Cardiac septum (tissue), 1 donor: ENCODE measurements at regions not wholly inside any gene's neighbourhood (a gene's known extent, or its start where the extent isn't known, plus 50 kb on each side); places are given as distances from the start of the nearest gene placed in this dataset.
A peak's percentile ranks its signal among the peaks of the same experiment; 100 is the strongest.

Experiments used
- DNase-seq: peaks from one replicate; pipeline ENCODE4 v3.0.0-alpha.2; 2020; ENCODE audit warnings: low spot score
- intact Hi-C: fragments of 100-400 bp; cut with DNase I; formaldehyde crosslinking; loops from one replicate; pipeline ENCODE4 v1.14.0; 2022
- donor health status: DM: no; HTN: no; CAD: no.

DNA sequence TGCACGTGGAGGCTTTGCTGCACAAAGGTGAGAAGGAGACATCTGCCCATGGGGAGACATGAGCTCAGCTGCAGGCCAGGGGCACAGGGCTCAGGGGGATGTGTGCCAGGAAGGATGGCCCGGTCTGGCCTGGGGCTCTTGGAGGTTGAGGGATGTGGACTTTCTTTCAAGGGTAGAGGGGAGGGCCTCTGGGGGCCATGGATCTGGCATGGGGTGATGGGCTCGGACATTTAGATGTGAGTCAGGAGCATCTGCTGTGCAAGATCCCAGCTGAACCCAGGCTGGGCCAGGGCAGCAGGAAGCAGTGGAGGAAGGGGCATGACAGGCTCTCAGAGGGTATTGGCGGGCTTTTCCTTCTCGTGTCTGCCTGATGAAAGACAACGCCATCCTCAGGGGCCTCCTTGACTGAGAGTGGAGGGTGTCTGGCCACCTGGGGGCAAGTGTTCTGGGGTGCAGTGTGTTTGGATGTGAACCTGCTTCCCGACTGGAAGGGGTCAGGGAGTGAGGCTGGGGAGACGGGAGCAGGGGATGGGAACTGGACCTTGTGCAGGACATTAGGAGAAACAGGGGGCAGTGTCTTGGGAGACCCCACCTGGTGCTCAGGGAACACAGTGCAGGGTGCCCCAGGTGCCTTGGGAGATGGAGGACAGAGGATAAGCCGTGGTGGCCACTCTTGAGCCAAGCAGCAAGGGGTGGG, 156.1 kb downstream of the ERMARD start:
- intact Hi-C loops = loop anchor here (5.0 kb wide), 1 partner anchor 55 kb away; no protein-coding TSS in a partner anchor

DNA sequence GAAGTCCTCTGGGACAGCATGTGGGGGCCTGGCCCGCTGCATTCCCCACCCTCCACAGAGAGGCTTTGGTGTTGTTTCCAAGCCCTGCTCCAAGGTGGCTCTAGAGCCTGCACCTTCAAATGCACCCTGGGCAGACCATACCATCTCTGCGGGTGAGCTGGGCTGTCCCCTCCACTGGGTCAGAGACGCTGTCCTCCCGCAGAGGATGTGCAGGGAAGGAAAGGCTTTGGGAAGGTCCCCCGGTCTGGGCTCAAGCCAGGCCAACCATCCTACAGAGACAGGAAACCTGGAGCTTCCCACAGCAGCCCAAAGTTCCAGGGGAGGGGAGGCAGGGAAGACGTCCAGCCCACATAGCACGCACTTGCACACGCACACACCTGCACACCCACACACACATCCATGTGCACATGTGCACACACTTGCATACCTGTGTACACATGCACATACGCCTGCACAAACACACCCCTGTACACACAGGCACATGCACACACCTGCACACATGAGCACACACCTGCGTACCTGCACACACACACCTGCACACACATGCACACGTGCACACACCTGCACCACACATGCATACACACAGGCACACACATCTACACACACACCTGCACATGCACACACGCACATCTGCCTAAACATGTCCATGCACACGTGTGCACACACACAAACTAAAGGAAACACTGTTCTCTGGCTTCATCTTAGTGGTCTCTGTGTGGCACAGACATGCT, 155.4 kb downstream of the ERMARD start:
- intact Hi-C loops = loop anchor here (5.0 kb wide), 1 partner anchor 55 kb away; no protein-coding TSS in a partner anchor
- DNase-seq = no peak

More for the DNA sequence above, 156.1 kb downstream of the ERMARD start:
- DNase-seq = no peak

GRCh38 chr6:169906004-169906687, 154.7 kb downstream of the ERMARD start:
- no peak for DNase-seq
- intact Hi-C loops = loop anchor here (5.0 kb wide), 1 partner anchor 54 kb away; no protein-coding TSS in a partner anchor

DNA sequence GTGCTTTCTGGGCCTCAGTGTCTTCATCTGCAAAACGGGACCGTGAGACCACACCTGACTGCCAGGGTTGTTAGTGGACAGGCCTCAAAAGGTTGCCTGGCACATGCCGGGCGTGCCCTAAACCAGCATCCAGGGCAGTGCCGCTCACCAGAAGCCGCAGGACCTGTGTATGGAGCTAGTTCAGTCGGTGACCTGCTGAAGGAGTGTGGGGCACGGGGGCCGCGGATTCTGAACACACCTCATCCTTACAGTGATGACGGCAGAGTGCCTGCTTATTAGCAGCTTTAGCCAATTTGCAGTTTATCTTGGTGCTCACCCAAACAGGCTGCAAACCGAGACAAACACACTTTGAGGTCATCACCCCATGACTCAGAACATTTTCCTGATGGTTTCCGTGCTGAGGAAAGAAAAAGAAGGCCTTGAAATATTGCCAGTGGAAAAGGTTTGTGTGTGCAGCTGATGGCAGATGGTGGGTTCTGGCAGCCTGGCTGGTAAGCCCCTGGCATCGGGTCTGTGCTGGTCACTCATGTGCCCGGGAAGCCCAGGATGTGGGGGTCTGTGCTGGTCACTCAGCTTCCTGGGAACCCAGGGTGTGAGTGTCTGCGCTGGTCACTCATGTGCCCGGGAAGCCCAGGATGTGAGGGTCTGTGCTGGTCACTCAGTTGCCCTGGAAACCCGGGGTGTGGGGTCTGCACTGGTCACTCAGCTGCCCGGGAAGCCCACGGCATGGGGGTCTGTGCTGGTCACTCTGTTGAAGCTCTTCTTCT, 153.8 kb downstream of the ERMARD start:
- DNase-seq = no peak

GRCh38 chr6:169904051-169904922, 152.9 kb downstream of the ERMARD start:
- DNase-seq = no peak
- intact Hi-C loops = no loop called here

More for the DNA sequence above, 153.8 kb downstream of the ERMARD start:
- intact Hi-C loops = loop anchor here (5.0 kb wide), 1 partner anchor 53 kb away; no protein-coding TSS in a partner anchor

DNA sequence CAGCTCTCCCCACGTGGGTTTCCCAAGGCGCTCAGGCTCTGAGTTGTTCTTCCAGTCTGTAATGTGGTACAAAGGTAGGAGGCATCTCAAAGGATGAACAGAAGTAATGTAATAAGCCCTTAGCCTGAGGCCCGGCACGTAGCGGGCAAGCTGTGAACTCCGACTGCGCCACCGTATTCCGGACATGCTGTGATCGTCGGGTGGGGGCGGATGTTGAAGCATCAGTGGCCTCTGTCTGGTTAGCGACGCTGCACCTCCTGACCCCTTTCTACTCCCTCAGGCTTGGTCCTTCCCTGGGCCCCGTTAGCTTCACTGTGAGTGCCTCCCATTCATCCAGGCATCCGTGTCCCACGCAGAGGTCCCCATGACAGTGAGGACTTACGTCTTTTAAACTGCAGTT, 151.7 kb downstream of the ERMARD start:
- intact Hi-C loops = no loop called here

DNA sequence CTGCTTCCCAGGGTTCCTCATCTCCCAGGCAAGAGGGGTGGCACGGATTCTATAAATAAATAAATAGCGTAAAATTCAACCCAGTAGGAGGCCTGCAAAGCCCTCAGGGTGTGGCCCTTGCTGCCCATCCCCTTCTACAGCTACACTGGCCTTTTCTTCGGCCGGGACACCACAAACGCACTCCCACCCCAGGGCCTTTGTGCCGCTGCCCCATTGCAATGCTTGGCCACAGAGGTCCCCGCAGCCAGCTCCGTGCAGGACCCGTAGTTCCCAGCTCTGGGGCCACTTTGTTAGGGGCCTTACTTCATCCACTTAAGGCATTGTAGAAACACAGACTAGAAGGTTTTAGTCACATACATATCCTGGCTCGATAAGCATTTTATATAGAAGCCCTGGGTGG, 151.2 kb downstream of the ERMARD start:
- intact Hi-C loops = no loop called here
- peak; percentile 14 for DNase-seq

More for the DNA sequence above, 151.7 kb downstream of the ERMARD start:
- DNase-seq = no peak

DNA sequence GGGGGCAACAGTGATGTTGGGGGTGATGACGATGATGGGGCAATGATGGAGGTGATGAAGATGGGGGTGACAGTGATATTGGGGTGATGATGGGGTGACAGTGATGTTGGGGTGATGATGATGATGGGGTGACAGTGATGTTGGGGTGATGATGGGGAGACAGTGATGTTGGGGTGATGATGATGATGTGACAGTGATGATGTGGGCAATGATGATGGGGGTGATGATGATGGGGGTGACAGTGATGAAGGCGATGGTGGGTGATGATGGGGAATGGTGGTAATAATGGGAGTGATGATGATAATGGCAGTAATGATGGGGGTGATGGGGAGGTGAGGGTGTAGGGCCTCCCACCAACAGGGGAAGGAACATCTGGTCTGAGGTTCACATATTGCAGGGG, 150.6 kb downstream of the ERMARD start:
- intact Hi-C loops = no loop called here
- peak; percentile 35 for DNase-seq

GRCh38 chr6:169899481-169900145, 148.2 kb downstream of the ERMARD start:
- intact Hi-C loops = no loop called here
- DNase-seq = no peak

GRCh38 chr6:169898788-169899480, 147.5 kb downstream of the ERMARD start:
- intact Hi-C loops = no loop called here
- peak; percentile 47 for DNase-seq

DNA sequence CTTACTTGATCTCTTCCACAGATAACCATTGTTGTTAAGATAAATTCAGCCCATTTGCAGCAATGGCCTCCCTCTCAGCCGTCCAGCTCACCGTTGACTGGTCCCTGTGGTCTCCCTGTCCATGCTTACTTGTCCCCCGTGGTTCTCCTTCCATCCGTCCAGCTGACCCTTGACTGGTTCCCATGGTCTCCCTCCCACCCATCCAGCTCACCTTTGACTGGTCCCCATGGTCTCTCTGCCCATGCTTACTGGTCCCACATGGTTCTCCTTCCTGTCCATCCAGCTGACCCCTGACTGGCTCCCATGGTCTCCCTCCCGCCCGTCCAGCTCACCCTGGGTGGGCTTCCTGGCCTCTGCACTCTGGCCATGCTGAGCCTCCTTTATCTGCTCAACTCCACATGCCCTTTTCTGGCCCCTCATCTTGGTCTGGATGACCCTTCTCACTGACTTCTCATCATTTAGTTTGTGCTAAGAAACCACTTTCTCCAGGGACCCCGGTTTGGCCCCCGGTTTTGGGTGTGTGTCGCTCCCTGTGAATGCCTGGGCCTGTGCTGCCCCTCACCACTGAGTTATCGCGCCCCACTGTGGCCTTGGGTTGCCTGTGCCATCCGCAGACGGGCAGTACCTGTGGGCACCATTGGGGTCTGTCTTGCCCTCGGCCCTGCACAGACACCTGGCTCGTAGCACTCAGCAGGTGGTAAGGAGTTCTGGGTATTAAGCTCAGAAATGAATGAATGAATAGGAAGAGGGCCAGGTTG, 146.4 kb downstream of the ERMARD start:
- no peak for DNase-seq
- intact Hi-C loops = no loop called here

DNA sequence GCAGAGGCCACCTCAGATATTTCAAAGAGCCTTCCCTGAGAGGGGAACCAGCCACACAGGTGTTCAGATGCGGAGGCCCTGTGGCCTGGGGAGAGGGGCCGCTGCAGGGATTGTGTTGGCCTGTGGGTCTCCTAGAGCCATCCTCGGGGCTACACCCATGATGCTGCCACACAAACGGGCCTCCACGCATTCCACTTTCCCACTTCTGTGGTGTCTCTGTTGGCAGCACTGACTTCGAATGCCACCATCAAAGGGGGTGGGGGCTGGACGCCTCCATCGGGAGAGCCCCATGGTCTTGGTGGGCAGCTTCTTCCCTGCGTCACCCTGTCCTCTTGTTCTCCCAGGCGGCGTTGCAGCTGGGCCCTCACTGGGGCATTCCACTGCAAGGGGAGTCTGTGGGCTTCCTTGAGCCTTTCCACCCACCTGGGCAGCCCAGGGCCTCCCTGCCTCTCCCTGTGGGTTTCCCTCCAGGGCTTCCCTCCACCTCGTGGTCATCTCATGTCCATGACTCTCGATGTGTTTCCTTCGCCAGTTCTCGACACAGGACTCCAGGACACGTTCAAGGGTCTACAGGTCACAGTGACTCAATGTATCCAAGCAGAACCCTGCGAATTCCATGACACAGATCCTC, 145.5 kb downstream of the ERMARD start:
- intact Hi-C loops = no loop called here
- no peak for DNase-seq

DNA sequence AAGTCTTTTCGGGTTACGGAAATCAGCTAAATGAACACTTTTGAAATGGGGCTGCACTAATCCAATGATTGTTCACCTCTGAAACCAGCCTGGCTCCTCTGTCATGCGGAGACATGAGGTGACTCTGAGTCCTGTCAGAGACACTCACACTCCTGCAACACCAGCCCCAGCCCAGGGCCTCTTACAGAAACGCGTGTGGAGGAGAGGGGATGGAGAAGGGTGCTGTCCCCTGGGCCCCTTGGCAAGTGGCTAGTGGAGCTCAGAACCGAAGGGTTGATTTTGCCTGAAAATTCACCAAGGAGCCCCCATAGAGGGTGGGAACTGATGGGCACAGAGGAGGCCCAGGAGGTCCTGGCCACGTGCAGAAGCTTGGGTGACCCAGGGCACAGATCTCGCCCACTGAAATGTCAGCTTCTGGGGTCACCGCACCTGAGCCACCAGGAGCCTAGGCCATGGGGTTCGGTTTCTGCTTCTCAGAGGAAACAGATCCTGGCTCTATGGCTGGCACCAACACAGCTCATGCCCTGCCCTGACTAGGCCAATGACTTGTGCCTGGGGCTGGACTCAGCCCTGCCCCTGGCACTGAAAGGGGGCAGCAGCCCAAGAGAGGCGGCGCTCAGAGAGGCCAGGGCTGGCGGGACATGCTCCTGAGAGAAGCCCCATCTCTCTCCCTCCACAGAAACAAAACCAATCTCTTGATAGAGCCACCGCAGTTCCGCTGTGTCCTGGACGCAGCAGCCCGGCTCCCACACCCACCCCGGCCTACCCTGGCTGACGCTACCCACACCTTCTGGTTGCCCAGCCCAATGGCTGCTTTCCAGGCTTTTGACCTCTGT, 144.7 kb downstream of the ERMARD start:
- intact Hi-C loops = no loop called here
- no peak for DNase-seq

GRCh38 chr6:169895000-169895759, 143.8 kb downstream of the ERMARD start:
- DNase-seq = no peak
- intact Hi-C loops = no loop called here
